ENCODE measurements at regions not wholly inside any gene's neighbourhood (a gene's known extent, or its start where the extent isn't known, plus 50 kb on each side); places are given as distances from the start of the nearest gene placed in this dataset.

GRCh38 chr4:164212714-164213113, 541.2 kb upstream of the SMIM31 start:
- no peaks in the 10 kb centered on the region for H3K27me3 ChIP-seq
- no peaks in the 10 kb centered on the region for H3K4me1 ChIP-seq
- H3K36me3 ChIP-seq, result no peaks in the 10 kb centered on the region
- no peak overlapping the region for H3K4me3 ChIP-seq
- intact Hi-C loops (cut with DNase I), result no loop called here
- H3K9me3 ChIP-seq, result no peaks in the 10 kb centered on the region
- no peak overlapping the region for H3K27ac ChIP-seq
- 43 to 45% methylated on average over 2 of the region's 2 CpGs for WGBS, 2 donors
- no peak for DNase-seq
- TF ChIP-seq, protein P1, sequence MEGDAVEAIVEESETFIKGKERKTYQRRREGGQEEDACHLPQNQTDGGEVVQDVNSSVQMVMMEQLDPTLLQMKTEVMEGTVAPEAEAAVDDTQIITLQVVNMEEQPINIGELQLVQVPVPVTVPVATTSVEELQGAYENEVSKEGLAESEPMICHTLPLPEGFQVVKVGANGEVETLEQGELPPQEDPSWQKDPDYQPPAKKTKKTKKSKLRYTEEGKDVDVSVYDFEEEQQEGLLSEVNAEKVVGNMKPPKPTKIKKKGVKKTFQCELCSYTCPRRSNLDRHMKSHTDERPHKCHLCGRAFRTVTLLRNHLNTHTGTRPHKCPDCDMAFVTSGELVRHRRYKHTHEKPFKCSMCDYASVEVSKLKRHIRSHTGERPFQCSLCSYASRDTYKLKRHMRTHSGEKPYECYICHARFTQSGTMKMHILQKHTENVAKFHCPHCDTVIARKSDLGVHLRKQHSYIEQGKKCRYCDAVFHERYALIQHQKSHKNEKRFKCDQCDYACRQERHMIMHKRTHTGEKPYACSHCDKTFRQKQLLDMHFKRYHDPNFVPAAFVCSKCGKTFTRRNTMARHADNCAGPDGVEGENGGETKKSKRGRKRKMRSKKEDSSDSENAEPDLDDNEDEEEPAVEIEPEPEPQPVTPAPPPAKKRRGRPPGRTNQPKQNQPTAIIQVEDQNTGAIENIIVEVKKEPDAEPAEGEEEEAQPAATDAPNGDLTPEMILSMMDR (IDR thresholded peaks at IDR 0.05), result no peak
- no peak for TF ChIP-seq POLR2A (IDR thresholded peaks at IDR 0.05)

DNA sequence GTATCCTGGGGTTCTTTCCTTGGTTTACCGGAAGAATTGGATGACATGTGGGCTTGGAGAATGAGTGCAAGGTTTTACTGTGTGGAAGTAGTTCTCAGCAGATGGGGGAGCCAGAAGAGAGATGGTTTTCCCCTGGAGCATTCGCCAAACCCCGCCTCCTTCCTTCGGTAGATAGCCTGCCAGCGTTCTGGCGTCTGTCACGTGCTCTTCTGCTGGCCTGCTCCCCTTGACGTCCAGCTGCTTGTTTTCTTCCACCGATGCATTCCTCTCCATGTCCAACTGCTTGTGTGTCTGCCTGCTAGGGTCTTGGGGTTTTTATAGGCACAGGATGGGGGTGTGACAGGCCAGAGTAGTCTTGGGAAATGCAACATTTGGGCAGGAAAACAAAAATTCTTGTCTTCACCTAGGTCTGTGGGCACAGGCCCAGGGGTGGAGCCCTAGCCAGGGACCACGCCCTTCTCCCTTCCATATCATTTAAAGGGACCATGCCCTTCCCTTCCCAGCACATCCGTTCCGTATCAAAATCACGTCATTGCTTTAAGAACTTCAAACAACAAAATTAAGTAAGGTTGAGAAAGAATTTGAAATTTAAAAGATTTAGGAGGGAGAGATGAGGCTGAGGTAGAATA, 538.7 kb upstream of the SMIM31 start:
- Histone ChIP-seq H3K27ac (no peak overlapping the region), H3K9me3 (no peaks in the 10 kb centered on the region), H3K4me1 (no peaks in the 10 kb centered on the region), H3K36me3 (no peaks in the 10 kb centered on the region), H3K27me3 (no peaks in the 10 kb centered on the region), H3K4me3 (no peak overlapping the region)
- intact Hi-C loops (cut with DNase I), result no loop called here
- TF ChIP-seq POLR2A (IDR thresholded peaks at IDR 0.05), result no peak
- TF ChIP-seq, protein P1 (IDR thresholded peaks at IDR 0.05), result no peak
- DNase-seq, result no peak
- 76 to 78% methylated on average over 11 to 12 of the region's 13 CpGs for WGBS, 2 donors

DNA sequence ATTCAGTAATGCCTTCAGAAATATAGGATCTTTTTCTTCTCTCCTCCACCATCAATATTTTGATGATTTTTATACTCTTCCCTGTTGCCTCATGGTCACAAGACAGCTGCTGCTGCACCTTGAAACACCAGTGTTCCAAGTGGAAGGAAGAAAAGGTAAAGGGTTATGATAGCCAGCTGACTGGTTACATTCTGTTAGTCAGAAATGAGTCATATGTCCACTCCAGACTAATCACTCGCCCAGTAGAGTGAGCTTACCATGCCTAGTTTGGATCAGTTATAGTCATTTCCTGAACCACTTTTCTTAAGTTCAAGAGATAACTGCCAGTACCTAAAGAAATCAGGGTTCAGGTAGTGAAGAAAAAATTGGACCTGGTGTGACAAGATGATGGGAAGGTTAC, 532.3 kb upstream of the SMIM31 start:
- DNase-seq, result no peak
- no peak for TF ChIP-seq POLR2A (IDR thresholded peaks at IDR 0.05)
- TF ChIP-seq, protein P1 (IDR thresholded peaks at IDR 0.05), result no peak

DNA sequence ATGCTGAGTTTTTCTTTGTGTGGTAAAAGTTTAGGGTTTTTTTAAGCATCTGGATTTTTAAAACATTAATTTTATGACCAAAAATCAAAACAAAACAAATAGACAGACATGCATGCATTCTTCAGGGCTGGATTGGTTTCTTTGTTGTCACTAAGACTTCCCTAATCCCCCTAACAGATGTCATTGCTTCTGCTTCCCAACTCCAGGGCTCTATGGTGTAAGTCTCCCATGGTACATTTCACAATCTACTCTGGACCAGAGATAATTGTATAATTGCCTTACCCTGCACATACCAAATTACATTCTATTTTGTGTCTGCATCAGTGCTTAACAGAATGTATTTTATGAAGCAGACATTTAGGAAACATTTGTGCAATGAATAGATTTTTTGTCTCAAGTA, 529.1 kb upstream of the SMIM31 start:
- DNase-seq, result no peak
- H3K36me3 ChIP-seq, result no peaks in the 10 kb centered on the region
- intact Hi-C loops (cut with DNase I), result no loop called here
- H3K4me3 ChIP-seq, result no peak overlapping the region
- no peaks in the 10 kb centered on the region for H3K27me3 ChIP-seq
- no peaks in the 10 kb centered on the region for H3K9me3 ChIP-seq
- H3K27ac ChIP-seq, result no peak overlapping the region
- TF ChIP-seq, protein P1 (IDR thresholded peaks at IDR 0.05), result no peak
- no peak for TF ChIP-seq POLR2A (IDR thresholded peaks at IDR 0.05)
- H3K4me1 ChIP-seq, result no peaks in the 10 kb centered on the region

More for the DNA sequence above, 532.3 kb upstream of the SMIM31 start:
- H3K9me3 ChIP-seq, result no peaks in the 10 kb centered on the region
- no peaks in the 10 kb centered on the region for H3K27me3 ChIP-seq
- H3K4me3 ChIP-seq, result no peak overlapping the region
- no peaks in the 10 kb centered on the region for H3K36me3 ChIP-seq
- WGBS, 2 donors, result 22 to 58% methylated on average over 1 of the region's 1 CpG
- no peak overlapping the region for H3K27ac ChIP-seq
- intact Hi-C loops (cut with DNase I), result no loop called here
- no peaks in the 10 kb centered on the region for H3K4me1 ChIP-seq

GRCh38 chr4:164229255-164229654, 524.7 kb upstream of the SMIM31 start:
- TF ChIP-seq POLR2A (IDR thresholded peaks at IDR 0.05), result no peak
- TF ChIP-seq, protein P1 (IDR thresholded peaks at IDR 0.05), result no peak
- DNase-seq, result no peak
- no peak overlapping the region for H3K4me3 ChIP-seq
- no peak overlapping the region for H3K27ac ChIP-seq
- no peaks in the 10 kb centered on the region for H3K36me3 ChIP-seq
- H3K9me3 ChIP-seq, result no peaks in the 10 kb centered on the region
- 85 to 90% methylated on average over 2 of the region's 2 CpGs for WGBS, 2 donors
- H3K4me1 ChIP-seq, result no peaks in the 10 kb centered on the region
- intact Hi-C loops (cut with DNase I), result no loop called here
- H3K27me3 ChIP-seq, result no peaks in the 10 kb centered on the region
